NOMO-1 (cell line): ENCODE measurements at regions not wholly inside any gene's neighbourhood (a gene's known extent, or its start where the extent isn't known, plus 50 kb on each side); places are given as distances from the start of the nearest gene placed in this dataset.
"Not testable (repeated sequence)": the region's sequence is repeated elsewhere in the genome, so short reads cannot be mapped to it uniquely, and the experiment has no call there.

Experiments
- DNase-seq, 2 experiments: peaks; one replicate each; lab custom pipeline; 2025; ENCODE audit not compliant: unreplicated experiment in 2 of 2; lab: John Stamatoyannopoulos, UW

DNA sequence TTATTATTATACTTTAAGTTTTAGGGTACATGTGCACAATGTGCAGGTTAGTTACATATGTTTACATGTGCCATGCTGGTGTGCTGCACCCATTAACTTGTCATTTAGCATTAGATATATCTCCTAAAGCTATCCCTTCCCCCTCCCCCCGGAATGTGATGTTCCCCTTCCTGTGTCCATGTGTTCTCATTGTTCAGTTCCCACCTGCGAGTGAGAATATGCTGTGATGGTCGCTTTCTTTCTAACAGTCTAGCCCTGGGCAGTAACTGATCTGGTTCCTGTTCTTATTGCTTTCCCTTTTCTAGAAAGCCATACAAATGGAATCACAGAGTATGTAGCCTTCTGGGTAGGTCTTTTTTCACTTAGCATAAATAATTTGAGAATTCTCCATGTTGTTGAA lies 311.1 kb upstream of the CNTNAP2 start:
- DNase-seq = not testable (repeated sequence)

DNA sequence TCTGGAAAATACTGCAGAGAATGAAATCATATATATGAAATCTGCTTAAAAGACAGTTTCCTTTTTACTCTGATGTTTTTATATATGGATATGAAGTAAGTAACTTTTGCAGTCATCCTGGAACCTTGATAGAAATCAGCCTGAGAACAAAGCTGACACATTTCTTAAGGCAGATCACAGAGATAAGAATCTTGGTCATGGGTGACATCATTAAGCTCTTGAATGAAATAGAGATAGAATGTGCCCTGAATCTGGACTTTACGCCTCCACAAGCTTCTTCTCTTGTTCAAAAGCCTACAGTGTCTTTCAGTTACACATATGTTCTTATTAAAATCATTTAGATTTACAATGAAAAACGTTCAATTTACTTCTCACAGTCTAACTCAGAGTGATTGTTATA lies 319.1 kb upstream of the CNTNAP2 start:
- no peak for DNase-seq

- DNase-seq = no peak
Observed at GRCh38 chr7:145795132-145795531, 321.5 kb upstream of the CNTNAP2 start.

- DNase-seq = no peak
Observed at GRCh38 chr7:145784809-145785780, 331.5 kb upstream of the CNTNAP2 start.

DNA sequence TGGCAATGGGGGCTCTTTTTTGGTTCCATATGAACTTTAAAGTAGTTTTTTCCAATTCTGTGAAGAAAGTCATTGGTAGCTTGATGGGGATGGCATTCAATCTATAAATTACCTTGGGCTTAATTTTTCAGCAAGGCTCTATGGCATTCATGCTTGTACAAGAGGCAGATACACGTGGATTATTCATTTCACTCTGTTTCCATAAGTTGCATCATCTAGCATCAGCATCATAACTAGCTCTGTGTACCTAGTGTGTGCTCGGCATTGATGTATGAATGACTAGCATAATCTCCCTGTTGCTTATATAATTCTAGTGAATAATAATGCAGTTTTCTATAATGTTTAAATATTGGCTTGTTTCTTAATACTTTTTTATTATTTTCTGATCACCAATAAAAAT lies 335.2 kb upstream of the CNTNAP2 start:
- not testable (repeated sequence) for DNase-seq

- DNase-seq = no peak
Observed at GRCh38 chr7:145779140-145779539, 337.5 kb upstream of the CNTNAP2 start.

- no peak for DNase-seq
Observed at GRCh38 chr7:145774777-145775176, 341.8 kb upstream of the CNTNAP2 start.

DNA sequence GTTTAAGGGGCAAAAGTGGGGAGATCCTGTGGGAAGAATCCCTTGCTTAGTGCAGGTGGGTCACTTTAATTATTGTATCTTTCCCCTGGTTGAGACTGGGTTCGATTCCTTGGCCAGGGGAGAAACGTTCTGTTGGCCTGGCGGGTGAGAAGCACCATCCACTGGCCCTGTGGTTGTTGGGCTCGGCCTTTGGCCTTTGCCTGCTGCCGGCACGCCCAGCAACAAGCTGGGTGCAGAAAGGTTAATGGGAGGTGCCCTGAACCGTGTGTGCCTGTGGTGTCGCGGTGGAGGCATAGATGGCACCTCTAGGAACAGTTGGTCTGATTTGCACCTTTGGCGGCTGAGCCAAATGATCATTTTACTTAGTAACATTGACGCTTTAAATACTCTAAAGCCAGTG lies 363.6 kb upstream of the CNTNAP2 start:
- no peak for DNase-seq

- no peak for DNase-seq
Observed at GRCh38 chr7:145737617-145738016, 379.0 kb upstream of the CNTNAP2 start.

DNA sequence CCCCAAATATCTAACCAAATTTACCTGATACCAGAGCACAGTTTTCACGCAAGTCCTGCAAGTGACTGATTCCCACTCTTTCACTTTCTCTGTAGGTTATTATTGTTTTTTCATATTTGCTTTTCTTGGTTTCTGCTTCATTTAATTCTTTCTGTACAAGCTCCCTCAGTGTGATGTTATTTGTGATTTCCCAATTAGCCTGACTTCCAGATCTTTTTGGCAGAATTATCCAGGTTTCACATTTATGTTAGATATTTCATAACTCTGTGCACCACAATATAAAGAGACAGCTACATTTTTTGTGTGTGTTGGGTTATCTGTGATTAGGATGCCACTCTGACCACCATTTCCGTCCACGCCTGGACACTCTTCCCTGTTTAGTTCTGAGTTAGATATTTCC lies 381.5 kb upstream of the CNTNAP2 start:
- DNase-seq = no peak

GRCh38 chr7:145732521-145732920 lies 384.1 kb upstream of the CNTNAP2 start:
- DNase-seq = no peak

DNA sequence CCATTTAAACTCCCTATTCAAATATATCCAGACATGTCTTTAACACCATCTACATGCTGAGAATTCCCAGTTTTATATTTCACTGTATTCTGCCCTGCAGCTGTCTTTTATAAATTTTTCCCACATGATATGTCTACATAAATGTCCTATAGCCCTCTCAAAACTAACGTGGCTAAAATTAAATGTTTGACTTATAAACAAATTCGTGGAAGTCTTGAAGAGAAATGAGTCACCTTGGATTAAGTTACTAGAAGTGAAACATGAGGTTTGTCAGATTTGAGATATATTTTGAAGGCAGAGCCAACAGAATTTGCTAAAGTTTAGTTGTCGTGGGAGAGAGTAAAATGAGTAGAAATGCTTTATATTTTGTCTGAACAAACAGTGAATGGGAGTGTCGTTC lies 386.9 kb upstream of the CNTNAP2 start:
- DNase-seq = no peak

GRCh38 chr7:145718129-145718528 lies 398.5 kb upstream of the CNTNAP2 start:
- no peak for DNase-seq

- no peak for DNase-seq
Observed at GRCh38 chr7:145700488-145700887, 416.1 kb upstream of the CNTNAP2 start.

- DNase-seq = no peak
Observed at GRCh38 chr7:145698526-145699262, 417.9 kb upstream of the CNTNAP2 start.

DNA sequence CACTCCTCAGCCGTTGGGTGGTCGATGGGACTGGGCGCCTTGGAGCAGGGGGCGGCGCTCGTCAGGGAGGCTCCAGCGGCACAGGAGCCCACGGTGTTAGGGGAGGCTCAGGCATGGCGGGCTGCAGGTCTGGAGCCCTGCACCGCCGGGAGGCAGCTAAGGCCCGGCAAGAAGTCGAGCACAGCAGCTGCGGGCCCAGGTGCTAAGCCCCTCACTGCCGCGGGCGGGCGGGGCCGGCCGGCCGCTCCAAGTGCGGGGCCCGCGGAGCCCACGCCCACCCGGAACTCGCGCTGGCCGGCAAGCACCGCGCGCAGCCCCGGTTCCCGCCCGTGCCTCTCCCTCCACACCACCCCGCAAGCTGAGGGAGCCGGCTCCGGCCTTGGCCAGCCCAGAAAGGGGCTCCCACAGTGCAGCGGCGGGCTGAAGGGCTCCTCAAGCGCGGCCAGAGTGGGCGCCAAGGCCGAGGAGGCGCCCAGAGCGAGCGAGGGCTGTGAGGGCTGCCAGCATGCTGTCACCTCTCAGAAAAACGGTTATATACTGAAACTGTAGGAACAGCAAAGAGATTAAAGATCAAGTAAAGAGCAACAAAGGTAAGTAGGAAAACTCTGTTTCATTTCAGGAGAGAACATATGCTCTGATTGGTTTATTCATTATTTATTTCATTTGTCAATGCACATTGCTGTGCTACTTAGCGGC lies 419.0 kb upstream of the CNTNAP2 start:
- DNase-seq = not testable (repeated sequence)

DNA sequence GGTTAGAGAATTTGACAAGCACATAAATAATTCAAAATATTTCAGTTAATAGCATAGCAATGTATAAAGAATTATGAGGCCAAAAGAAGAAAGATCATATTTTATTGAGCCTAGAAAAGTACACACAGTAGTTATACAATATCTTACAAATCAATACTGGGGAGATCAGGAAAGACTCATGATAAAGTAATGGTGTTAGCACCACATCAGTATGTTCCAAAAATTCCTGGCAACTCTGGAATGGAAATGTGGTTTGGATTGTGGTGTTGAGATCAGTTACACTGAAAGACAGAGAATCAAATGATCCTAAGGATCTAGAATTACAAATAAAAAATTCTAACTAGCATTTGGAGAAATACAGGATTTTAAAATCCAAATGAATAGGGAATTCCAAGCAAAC lies 420.5 kb upstream of the CNTNAP2 start:
- no peak for DNase-seq

DNA sequence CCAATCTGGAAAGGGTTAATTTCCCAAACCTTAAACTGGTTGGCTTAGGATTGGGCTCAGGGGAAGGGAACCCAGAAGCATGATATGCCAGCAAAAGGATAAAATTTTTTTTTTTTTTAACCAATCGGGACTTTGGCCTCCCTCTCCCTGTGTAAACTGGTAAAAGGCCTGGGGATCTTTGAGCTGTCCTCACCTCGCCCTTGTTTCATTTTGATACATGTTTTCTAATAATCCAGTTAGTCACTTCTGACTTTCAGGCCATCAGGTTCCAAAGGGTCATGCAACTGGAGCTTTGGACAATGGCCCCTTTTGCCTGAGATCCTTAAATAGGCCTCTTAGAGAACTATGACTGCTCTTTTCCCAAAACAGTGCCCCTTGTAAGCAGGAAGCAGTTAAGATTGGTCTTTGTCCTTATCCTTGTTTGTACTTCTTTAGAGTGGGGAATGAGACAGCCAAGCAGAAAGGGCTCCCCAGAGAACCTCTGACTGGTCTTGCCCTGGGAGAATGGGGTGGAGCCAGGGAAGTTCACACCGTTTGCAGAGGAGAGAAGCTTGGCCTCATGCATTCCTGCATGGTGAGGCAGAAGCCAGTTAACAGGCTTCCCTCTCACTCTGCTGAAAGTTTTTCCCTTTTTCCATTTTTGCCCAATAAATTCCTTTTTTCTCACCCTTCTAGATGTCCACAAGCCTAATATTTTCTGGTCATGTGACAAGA lies 424.2 kb upstream of the CNTNAP2 start:
- DNase-seq = no peak

DNA sequence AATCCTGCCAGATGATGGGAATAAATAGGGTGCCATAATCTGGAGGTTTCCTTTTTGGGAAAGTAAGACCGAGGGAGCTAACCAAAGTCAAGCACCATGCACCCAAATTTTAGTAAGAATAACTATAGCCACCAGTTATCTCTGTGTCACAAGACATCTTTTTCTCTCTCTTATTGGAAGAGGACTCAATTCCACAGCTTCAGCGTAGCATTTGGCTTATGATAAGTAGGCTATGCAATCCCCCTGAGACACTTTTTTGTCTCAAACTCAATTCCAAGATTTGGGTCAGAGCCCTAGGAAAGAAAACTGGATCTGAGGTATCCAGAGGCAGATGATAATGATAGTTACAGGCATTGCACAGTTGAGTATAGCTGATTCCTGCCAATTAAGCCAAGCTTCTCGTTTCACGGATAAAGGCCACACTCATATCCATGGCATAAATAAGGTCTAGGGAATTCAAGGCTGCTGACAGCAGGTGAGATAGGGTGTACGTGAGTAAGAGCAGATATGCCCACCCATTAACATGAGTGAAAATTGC lies 425.2 kb upstream of the CNTNAP2 start:
- no peak for DNase-seq

DNA sequence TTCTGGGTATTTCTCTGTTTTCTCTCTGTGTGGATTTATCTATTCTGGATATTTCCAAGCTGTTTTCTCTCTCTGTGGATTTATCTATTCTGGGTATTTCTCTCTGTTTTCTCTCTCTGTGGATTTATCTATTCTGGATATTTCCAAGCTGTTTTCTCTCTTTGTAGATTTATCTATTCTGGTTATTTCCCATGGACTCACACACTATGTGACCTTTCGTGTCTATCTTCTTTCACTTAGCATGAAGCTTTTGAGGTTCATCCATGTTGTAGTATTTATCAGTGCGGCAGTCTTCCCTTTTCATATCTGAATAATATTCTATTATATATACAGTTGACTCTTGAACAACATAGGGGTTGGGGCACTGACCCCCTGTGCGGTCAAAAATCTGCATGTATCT lies 435.0 kb upstream of the CNTNAP2 start:
- no peak for DNase-seq
